Keratinocyte (primary cell): ENCODE measurements at regions not wholly inside any gene's neighbourhood (a gene's known extent, or its start where the extent isn't known, plus 50 kb on each side); places are given as distances from the start of the nearest gene placed in this dataset.

Source experiments
- EZH2 ChIP-seq: IDR thresholded peaks from one replicate; pipeline ENCODE4 v1.6.1; 2012; ENCODE audit warnings: inconsistent platforms, mild to moderate bottlenecking, low read length, moderate library complexity
- TF ChIP-seq, protein P1 (sequence below), 3 experiments: IDR thresholded peaks in 1 of 3; conservative IDR thresholded peaks in 1 of 3; optimal IDR thresholded peaks in 1 of 3; 2 replicates in 2 of 3; 3 replicates in 1 of 3; pipeline versions ENCODE3 to v1.5.1; 2011; ENCODE audit warnings: low read length in 3 of 3, mild to moderate bottlenecking in 3 of 3, moderate library complexity in 2 of 3, control low read depth in 1 of 3, inconsistent platforms in 1 of 3; ENCODE audit not compliant: insufficient read depth in 2 of 3; ENCODE audit errors: extremely low read depth in 1 of 3

DNA sequence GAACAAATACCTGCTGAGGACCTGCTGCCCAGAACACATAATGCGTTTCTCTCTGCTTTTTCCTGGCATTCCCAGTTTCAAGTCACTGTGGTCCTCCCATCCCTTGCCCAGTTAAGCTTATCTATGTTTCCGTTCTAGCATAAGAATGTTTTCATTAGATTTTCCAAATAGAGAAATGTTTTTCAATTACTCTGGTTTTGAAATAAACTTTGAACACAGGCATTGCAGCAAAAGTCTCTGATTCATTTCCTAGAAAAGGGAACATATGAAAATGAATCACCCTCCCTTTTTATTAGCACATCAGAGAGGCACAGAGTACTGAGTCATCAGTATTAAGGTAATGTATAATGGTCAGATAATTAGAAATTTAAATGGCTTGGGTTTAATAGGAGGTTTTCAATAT is 201.1 kb upstream of the TMEM260 start:
- no peak for TF ChIP-seq EZH2
- TF ChIP-seq, protein P1, sequence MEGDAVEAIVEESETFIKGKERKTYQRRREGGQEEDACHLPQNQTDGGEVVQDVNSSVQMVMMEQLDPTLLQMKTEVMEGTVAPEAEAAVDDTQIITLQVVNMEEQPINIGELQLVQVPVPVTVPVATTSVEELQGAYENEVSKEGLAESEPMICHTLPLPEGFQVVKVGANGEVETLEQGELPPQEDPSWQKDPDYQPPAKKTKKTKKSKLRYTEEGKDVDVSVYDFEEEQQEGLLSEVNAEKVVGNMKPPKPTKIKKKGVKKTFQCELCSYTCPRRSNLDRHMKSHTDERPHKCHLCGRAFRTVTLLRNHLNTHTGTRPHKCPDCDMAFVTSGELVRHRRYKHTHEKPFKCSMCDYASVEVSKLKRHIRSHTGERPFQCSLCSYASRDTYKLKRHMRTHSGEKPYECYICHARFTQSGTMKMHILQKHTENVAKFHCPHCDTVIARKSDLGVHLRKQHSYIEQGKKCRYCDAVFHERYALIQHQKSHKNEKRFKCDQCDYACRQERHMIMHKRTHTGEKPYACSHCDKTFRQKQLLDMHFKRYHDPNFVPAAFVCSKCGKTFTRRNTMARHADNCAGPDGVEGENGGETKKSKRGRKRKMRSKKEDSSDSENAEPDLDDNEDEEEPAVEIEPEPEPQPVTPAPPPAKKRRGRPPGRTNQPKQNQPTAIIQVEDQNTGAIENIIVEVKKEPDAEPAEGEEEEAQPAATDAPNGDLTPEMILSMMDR (optimal IDR thresholded peaks at IDR 0.05 in 1 of 3, IDR thresholded peaks at IDR 0.05 in 1 of 3, conservative IDR thresholded peaks at IDR 0.05 in 1 of 3; ENCODE audit: extremely low read depth in 1 of 3, insufficient read depth in 2 of 3, low read length in 3 of 3): no peak
